Urinary bladder (tissue), 3 donors: ENCODE measurements at regions not wholly inside any gene's neighbourhood (a gene's known extent, or its start where the extent isn't known, plus 50 kb on each side); places are given as distances from the start of the nearest gene placed in this dataset.
"Not testable (repeated sequence)": the region's sequence is repeated elsewhere in the genome, so short reads cannot be mapped to it uniquely, and the experiment has no call there.

ENCODE experiments used
- DNase-seq: peaks from one replicate; pipeline ENCODE4 v3.0.0-alpha.2; 2015; ENCODE audit errors: extremely low spot score
- H3K27ac ChIP-seq: one replicate; pipeline ENCODE4 v1.5.1; 2013; ENCODE audit warnings: low read depth, mild to moderate bottlenecking, moderate library complexity
- H3K36me3 ChIP-seq: one replicate; pipeline ENCODE4 v1.6.1; 2013; ENCODE audit warnings: mild to moderate bottlenecking, moderate library complexity; ENCODE audit not compliant: insufficient read depth
- H3K4me1 ChIP-seq: one replicate; pipeline ENCODE4 v1.6.1; 2013; ENCODE audit warnings: mild to moderate bottlenecking, moderate library complexity; ENCODE audit not compliant: insufficient read depth
- H3K4me3 ChIP-seq: one replicate; pipeline ENCODE4 v1.5.1; 2013; ENCODE audit warnings: low read depth, low read length
- WGBS: extraction: QIAGEN DNeasy Blood & Tissue Kit; methylation state at CpG from one replicate; pipeline ENCODE4 v1.1.7; 2013; 5-methylcytosine and 5-hydroxymethylcytosine counted together
- donor health status: healthy with polysubstance abuse.
- donor health status: healthy.

- WGBS: 90% methylated on average over 1 of the region's 1 CpG
- Histone ChIP-seq H3K36me3 (peaks cover 3% of the 10 kb centered on the region), H3K4me1 (no peaks in the 10 kb centered on the region), H3K4me3 (no peak overlapping the region), H3K27ac (no peak overlapping the region)
- no peak for DNase-seq
These were observed 361.4 kb upstream of the POU5F2 start for GRCh38 chr5:94102849-94103248.

GRCh38 chr5:94097384-94097783, 356.0 kb upstream of the POU5F2 start:
- H3K4me3 ChIP-seq, DNase-seq, H3K36me3 ChIP-seq, H3K4me1 ChIP-seq, H3K27ac ChIP-seq: not testable (repeated sequence)
- WGBS: 98% methylated on average over 2 of the region's 2 CpGs

GRCh38 chr5:94094793-94095441, 353.5 kb upstream of the POU5F2 start:
- no peak for DNase-seq
- Histone ChIP-seq H3K27ac (no peak overlapping the region), H3K4me3 (no peak overlapping the region), H3K36me3 (no peaks in the 10 kb centered on the region), H3K4me1 (no peaks in the 10 kb centered on the region)
- WGBS: 89% methylated on average over 4 of the region's 4 CpGs

GRCh38 chr5:94093300-94093699, 351.9 kb upstream of the POU5F2 start:
- no peaks in the 10 kb centered on the region for H3K36me3 ChIP-seq
- no peak overlapping the region for H3K4me3 ChIP-seq
- no peak overlapping the region for H3K27ac ChIP-seq
- H3K4me1 ChIP-seq: no peaks in the 10 kb centered on the region
- DNase-seq: no peak

GRCh38 chr5:94086635-94087034, 345.2 kb upstream of the POU5F2 start:
- H3K4me1 ChIP-seq: not testable (repeated sequence)
- 93% methylated on average over 8 of the region's 8 CpGs for WGBS

GRCh38 chr5:94086194-94086593, 344.8 kb upstream of the POU5F2 start:
- Histone ChIP-seq H3K36me3 (no peaks in the 10 kb centered on the region), H3K27ac (no peak overlapping the region), H3K4me3 (no peak overlapping the region), H3K4me1 (no peaks in the 10 kb centered on the region)
- no peak for DNase-seq
- 88% methylated on average over 2 of the region's 2 CpGs for WGBS

More at GRCh38 chr5:94086635-94087034, 345.2 kb upstream of the POU5F2 start:
- not testable (repeated sequence) for H3K27ac ChIP-seq, H3K36me3 ChIP-seq, H3K4me3 ChIP-seq, DNase-seq

- Histone ChIP-seq H3K4me3 (no peak overlapping the region), H3K36me3 (no peaks in the 10 kb centered on the region), H3K27ac (no peak overlapping the region), H3K4me1 (no peaks in the 10 kb centered on the region)
- no peak for DNase-seq
These were observed 341.0 kb upstream of the POU5F2 start for GRCh38 chr5:94082405-94082804.

- WGBS: 99% methylated on average over 1 of the region's 1 CpG
- Histone ChIP-seq H3K4me3 (no peak overlapping the region), H3K27ac (no peak overlapping the region), H3K36me3 (no peaks in the 10 kb centered on the region), H3K4me1 (no peaks in the 10 kb centered on the region)
- DNase-seq: no peak
These were observed 339.7 kb upstream of the POU5F2 start for GRCh38 chr5:94081088-94081487.

GRCh38 chr5:94080390-94080789, 339.0 kb upstream of the POU5F2 start:
- Histone ChIP-seq H3K27ac (no peak overlapping the region), H3K36me3 (no peaks in the 10 kb centered on the region), H3K4me1 (no peaks in the 10 kb centered on the region), H3K4me3 (no peak overlapping the region)
- no peak for DNase-seq
- 85% methylated on average over 3 of the region's 3 CpGs for WGBS

GRCh38 chr5:94072116-94072515, 330.7 kb upstream of the POU5F2 start:
- H3K27ac ChIP-seq: no peak overlapping the region
- no peaks in the 10 kb centered on the region for H3K4me1 ChIP-seq
- WGBS: 96% methylated on average over 3 of the region's 3 CpGs

GRCh38 chr5:94066437-94067207, 325.2 kb upstream of the POU5F2 start:
- Histone ChIP-seq H3K27ac (no peak overlapping the region), H3K36me3 (no peaks in the 10 kb centered on the region), H3K4me3 (no peak overlapping the region), H3K4me1 (no peaks in the 10 kb centered on the region)
- WGBS: 95% methylated on average over 2 of the region's 2 CpGs
- no peak for DNase-seq

More at GRCh38 chr5:94072116-94072515, 330.7 kb upstream of the POU5F2 start:
- Histone ChIP-seq H3K4me3 (no peak overlapping the region), H3K36me3 (no peaks in the 10 kb centered on the region)
- DNase-seq: no peak

- Histone ChIP-seq H3K27ac (no peak overlapping the region), H3K4me1 (no peaks in the 10 kb centered on the region), H3K4me3 (no peak overlapping the region), H3K36me3 (no peaks in the 10 kb centered on the region)
- DNase-seq: no peak
These were observed 322.6 kb upstream of the POU5F2 start for GRCh38 chr5:94064025-94064424.

- no peak for DNase-seq
- peaks cover 2% of the 10 kb centered on the region for H3K4me1 ChIP-seq
- WGBS: 62% methylated on average over 2 of the region's 2 CpGs
- no peak overlapping the region for H3K27ac ChIP-seq
- H3K4me3 ChIP-seq: no peak overlapping the region
- no peaks in the 10 kb centered on the region for H3K36me3 ChIP-seq
These were observed 316.3 kb upstream of the POU5F2 start for GRCh38 chr5:94057655-94058054.

GRCh38 chr5:94057217-94057616, 315.8 kb upstream of the POU5F2 start:
- Histone ChIP-seq H3K4me3 (no peak overlapping the region), H3K36me3 (no peaks in the 10 kb centered on the region), H3K4me1 (peaks cover 2% of the 10 kb centered on the region), H3K27ac (no peak overlapping the region)
- 74% methylated on average over 1 of the region's 1 CpG for WGBS
- no peak for DNase-seq
